GM12891 (cell line): ENCODE measurements at regions not wholly inside any gene's neighbourhood (a gene's known extent, or its start where the extent isn't known, plus 50 kb on each side); places are given as distances from the start of the nearest gene placed in this dataset.

ENCODE experiments used
- PAX5 ChIP-seq: IDR thresholded peaks from 2 replicates; pipeline ENCODE4 v1.6.1; 2011; ENCODE audit warnings: low read length, moderate library complexity, mild to moderate bottlenecking; ENCODE audit not compliant: insufficient read depth, severe bottlenecking
- POLR2A ChIP-seq: IDR thresholded peaks from 2 replicates; pipeline ENCODE4 v1.6.1; 2011; ENCODE audit warnings: low read depth, low read length, control low read depth
- POLR2AphosphoS5 ChIP-seq: IDR thresholded peaks from 2 replicates; pipeline ENCODE4 v1.6.1; 2011; ENCODE audit warnings: low read depth, low read length, control low read depth

GRCh38 chr13:83589814-83590213 lies 292.5 kb downstream of the SLITRK1 start:
- TF ChIP-seq POLR2A (no peak), PAX5 (no peak), POLR2AphosphoS5 (no peak)
